NCI-H510A treated with DMSO at 0.1 percent for 48 hours (cell line): ENCODE measurements at regions not wholly inside any gene's neighbourhood (a gene's known extent, or its start where the extent isn't known, plus 50 kb on each side); places are given as distances from the start of the nearest gene placed in this dataset.
"Not testable (repeated sequence)": the region's sequence is repeated elsewhere in the genome, so short reads cannot be mapped to it uniquely, and the experiment has no call there.

ENCODE experiments used
- DNase-seq: peaks from one replicate; lab custom pipeline; 2025; lab: John Stamatoyannopoulos, UW

DNA sequence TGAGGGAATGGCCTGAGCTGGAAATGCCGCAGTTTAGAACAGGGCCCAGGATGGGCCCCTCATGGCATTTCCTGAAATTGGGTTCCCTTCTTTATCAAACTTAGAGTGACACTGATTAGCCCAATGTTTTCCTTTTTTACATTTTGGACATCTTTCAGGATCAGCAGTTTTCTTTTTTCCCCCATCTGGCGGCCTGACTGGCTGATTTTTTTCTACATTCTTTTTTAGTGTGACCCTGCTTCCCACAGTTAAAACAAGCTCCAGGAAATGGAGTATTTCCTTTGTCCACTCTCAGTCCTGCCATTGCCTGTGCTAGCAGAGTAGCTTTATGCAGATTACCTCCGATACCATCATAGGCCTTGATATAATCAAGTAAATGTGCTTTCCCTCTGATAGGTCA lies 185.8 kb upstream of the IGF1 start:
- not testable (repeated sequence) for DNase-seq

DNA sequence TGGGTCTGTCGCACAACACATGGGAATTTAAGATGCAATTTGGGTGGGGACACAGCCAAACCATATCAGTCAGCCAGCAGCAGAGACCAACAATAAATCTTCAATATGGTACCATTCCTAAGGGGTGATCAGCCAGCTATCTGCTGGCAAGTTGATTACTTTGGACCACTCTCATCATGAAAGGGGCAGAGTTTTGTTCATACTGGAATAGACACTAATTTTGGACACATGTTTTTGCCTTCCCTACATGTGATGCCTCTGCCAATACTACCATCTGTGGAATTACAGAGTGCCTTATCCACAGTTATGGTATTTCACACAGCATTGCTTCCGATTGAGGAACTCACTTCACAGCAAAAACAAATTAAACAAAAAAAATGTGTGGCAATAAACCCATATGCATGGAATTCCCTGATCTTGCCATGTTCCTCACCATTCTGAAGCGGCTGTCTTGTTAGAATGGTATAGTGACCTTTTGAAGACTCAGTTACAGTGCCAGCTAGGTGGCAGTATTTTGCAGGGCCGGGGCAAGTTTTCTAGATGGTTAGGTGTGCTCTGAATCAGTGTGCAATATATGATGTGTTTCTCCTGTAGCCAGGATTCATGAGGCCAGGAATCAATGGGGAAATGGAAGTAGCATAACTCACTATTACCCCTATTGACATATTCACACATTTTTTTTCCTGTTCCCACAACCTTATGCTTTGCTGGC lies 179.0 kb upstream of the IGF1 start:
- no peak for DNase-seq

DNA sequence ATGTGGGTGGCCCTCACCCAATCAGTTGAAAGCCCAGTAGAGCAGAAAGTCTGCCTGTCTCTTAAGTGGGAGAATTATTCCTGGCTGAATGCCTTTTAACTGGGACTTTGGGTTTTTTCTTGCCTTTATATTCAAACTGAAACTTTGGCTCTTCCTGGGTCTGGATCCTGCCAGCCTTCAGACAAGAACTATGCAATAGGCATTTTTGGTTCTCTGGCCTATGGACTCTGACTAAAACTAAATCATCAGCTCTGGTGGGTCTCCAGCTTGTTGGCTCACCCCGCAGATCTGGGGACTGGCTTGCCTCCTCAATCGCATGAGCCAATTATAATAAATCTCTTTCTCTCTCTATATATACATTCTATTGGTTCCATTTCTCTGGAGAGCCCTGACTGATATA lies 173.0 kb upstream of the IGF1 start:
- DNase-seq, result no peak

DNA sequence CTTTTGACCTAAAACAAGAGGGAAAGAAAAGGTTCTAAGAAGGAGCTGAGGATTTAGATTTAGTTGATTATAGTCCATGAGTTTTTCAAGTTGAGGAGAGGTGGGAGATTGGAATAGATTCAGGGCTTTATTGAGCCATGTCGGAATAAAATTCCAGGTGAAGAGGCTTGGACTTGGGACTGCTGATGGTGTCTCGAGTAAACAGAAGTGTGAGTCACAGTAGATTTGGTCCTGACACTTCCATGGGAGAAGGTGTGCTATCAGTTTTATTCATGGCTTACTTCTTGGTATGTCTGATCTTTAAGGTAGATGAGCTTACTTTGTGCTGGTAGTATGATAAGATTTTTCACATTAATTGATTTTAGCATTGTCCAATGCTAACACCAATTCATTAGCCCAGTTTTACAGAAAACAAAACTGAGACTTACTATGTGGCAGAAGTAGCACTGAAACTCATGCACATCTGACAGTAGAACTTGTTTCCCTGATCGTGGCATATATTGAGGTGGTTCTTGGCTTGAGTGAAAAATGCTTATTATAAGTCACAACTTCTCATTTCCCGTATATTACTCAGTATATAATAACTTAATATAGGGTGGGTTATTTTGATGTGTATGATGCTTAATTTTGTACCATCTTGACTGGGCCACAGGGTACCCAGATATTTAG lies 172.4 kb upstream of the IGF1 start:
- no peak for DNase-seq

DNA sequence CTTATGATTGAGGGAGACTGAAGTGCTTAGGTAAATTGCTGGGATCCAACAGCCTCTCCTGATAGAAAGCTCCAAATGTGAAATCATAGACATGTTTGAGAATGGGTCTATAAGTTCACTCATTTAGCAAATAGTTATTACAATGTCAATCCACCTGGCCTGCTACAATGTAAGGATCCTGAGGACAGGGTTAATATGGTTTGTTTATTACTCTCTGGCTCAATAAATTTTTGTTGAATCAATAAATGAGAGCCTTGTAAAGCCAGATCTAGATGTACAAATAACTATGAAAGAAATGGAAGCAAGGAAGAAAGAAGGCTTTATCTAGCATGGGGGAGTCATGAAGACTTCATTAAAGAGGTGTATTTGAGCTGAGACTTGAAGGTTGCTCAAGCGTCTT lies 165.6 kb upstream of the IGF1 start:
- no peak for DNase-seq

DNA sequence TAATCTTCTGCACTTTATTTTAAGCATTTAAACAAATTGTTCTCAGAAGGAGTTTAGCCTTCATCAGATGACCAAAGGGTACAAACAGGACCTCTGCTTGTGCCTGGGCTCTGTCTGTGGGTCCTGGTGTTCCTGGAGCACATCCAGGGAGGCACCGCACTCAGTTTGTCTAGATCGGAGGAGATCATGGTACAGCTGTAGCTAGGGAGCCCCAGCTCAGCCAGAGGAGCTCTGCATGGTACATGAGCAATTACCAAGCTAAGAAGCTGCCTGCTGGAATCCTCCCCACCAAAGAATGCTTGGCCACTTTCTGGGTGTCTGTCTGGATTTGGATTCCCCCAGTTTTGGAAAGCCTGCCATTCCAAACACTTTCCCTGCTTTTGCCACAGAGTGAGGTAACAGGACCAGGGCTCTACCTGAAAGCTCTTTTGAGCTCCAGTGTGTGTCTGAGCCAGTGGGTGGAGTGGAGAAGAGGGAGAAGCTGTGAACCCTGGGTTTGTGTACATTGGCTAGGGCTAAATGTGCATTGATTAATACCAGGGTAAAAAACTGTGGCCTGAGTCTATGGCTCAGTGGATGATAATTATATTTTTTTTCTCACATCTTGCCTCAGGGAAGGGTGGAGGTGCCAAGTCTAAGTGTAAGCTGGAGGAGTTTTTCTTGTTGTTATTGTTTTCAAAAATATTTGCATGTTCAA lies 163.7 kb upstream of the IGF1 start:
- no peak for DNase-seq

DNA sequence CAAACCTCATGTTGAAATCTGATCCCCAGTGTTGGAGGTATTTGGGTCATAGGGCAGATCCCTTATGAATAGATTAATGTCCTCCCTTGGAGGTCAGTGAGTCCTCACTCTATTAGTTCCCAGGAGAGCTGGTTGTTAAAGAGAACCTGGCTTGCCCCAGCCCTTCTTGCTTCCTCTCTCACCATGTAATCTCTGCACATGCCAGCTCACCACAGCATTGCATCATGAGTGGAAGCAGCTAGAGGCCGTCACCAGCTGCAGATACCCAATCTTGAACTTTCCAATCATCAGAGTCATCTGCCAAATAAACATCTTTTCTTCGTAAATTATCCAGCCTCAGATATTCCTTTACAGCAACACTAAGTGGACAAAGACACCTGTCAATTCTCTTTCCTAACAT lies 161.8 kb upstream of the IGF1 start:
- DNase-seq, result no peak

DNA sequence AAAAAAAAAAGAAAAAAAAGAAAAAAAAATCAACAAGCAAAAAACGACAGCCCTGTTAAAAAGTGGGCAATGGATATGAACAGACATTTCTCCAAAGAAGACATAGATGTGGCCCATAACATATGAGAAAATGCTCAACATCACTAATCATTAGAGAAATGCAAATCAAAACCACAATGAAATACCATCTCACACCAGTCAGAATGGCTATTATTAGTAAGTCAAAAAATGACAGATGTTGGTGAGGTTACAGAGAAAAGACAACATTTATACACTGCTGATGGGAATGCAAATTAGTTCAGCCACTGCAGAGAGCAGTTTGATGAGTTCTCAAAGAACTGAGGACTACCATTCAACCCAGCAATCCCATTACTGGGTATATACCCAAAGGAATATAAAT lies 160.3 kb upstream of the IGF1 start:
- not testable (repeated sequence) for DNase-seq

DNA sequence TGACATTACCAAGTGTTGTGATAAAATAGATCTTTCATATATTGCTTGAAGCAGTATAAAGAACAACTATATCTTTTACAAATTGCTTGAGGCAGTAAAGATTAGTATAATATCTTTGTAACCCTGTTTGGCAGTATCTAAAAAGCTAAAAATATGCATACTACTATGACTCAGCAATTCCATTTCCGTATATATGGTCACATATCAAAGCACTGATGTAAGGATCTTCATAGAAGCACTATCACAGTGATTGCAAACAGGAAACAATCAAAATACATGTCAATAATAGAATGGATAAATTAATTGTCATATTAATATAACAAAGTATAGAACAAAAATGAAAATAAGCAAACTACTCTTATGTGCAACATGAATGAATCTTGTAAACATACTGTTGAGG lies 158.4 kb upstream of the IGF1 start:
- no peak for DNase-seq

DNA sequence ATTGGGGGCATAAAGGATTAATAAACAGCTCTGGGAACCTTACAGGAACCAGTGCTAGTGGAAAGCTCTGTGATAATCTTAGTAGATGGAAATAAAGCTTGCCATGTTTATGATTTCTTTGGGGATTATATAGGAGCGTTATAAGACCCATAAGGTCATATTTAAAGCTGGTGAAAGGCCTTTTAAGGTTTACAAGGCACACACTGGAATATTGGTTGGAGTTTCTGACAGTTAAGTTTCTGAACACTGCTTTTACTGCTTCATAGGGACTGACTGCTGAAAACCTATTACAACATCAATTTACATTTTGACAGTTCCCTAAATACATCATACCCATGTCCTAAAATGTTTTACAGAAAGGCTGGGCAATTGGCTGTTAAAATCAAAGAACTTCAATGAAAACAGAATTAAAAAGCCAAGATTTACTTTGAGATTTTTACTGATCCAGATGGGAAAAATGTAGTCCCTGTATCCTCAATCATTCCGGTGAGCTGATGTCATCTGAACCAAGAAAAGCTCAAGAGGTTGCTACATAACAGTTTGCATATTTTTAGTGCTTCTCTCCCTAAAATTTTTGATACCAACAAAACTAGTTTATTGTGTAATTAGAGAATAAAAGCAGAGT lies 153.7 kb upstream of the IGF1 start:
- no peak for DNase-seq

DNA sequence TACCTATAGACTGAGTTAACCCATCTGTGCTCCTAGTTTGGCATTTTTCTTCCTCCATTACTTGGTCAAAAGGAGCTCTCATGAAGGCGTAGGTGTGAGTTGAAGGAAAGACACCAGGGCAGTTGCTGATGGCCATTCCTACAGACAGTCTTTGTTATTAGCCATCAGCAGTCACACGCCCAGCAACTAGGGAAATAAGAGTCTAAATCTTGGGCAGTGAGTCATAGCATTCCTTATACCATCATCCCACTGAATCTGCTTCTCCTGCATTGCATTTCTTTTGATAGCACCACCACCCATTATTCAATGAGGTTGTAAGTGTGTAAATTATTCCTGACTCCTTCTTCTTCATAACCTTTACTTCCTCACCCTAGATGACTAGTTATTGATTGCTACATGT lies 150.9 kb upstream of the IGF1 start:
- no peak for DNase-seq

DNA sequence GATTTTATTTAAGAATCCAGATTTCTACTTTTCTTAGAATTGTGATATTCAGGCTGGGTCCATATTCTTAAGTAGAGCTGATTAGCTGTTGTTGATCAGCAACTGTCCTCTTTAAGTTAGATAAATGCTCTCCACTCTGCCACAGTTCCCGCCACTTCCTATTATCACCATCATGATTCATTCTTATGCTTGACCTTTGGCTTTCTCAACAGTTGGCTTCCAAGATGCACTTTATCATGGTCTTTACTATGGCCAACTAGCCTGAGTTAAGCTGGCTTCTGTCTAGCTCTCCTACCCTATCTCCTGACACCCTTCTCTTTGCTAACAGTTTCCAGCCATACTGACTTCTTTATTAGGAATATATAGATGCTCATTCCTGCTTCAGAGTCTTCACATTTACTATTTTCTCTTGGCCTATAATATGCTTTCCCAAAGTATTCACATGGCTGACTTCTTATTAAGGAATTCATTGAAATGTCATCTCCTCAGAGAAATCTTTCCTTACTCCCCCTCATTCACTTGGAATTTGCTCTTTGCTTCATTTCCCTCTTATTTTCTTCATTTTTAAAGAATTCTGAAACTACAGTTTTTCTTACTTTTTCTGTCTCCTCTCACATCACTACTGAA lies 149.0 kb upstream of the IGF1 start:
- no peak for DNase-seq

DNA sequence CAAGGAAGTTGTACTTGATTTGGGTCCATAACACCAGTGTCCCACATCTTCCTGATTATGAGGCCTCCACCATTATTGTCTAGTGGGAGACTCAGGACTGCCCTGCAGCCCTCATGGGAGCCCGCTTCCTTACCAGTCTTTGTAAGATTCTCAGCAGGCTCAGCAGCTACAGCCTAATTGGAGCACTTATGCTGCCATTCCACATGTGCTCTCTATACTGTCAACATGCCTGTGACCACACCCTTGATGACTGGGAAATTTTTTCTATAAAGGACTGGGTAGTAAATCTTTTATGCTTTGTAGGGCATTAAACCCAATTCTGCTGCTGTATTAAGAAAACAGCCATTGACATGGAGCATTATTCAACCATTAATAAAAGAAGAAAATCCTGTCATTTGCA lies 145.5 kb upstream of the IGF1 start:
- no peak for DNase-seq

DNA sequence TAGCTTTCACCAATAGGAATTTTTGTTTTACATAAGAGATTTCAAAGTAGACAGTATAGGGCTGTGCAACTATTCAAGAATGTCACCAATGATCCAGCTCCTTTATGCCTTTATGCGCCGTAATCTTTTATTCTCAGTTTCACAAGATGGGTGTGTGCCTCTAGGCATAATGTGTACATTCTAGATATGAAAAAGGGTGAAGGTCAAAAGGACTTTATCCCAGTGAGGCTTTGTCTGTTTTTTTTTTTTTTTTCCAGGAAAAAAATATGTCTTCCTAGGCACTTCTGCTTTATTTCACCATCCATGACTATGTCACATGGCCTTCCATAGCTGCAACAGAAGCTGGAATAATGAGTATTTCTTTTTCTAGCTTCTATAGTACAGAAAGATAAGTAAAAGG lies 142.3 kb upstream of the IGF1 start:
- DNase-seq, result no peak

DNA sequence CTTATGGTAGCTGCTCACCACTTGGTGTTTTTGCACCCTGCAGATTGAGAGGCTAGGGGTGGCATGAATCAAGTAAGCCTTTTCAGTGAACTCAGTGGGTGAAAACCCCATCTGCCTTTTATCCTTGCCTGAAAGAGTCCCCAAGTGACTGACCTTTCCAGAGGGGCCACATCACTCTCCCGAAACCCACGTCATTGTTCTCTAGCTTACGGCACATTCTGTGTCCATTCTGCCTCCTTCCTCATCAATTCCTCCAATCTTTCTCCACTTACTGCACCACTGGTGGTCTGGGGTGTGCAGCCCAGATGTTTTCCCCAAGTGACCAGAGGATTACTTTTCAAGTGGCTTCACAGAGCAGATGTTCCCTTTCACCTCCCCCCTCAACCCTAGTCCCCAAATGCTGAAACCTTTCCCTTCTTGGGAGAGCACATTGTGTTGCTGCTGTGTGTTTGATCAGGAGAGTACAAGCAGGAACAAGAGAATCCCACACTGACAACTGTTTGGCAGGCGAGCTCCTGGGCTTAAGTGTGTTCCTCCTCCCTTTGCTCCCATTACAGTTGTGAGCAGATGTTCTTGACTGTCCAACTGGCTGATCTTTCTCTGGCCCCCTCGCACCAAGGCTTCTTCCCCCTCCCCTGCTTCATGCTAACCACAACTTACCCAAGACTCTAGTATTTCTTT lies 138.0 kb upstream of the IGF1 start:
- no peak for DNase-seq

DNA sequence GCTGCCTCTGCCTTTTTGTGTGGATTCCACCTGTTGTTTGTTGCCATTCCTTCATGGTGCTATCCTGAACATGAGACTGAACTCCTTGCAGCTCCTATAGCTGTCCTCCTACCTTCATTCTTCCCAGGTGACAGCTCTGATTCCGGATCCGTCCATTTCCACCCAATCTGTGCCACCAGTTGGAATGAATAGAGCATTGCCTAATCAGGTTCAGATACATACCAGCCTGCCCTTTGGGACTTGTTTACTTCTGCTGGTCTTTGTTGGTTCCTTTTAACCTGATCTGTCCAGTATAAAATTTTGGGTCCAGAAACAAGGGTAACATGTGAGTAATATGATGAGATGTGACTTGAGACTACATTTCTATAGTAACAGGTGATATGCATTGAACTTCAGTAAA lies 136.3 kb upstream of the IGF1 start:
- DNase-seq, result no peak

DNA sequence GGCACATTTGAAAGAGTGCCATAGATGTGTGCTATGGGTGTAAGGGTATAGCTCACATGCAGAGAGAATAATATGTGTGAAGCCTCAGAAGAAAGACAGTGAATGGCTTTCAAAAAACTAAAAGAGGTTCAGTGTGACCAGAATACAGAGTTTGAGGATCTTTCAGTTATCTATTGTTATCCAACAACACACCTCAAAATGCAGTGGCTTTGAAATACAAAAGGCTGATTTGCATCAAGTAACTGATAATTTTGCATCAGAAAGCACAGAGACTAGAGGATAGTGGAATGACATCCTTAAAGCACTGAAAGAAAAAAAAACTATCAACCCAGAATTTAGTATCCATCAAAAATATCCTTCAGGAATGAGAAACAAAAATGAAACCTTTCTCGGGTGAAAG lies 131.6 kb upstream of the IGF1 start:
- DNase-seq, result no peak

DNA sequence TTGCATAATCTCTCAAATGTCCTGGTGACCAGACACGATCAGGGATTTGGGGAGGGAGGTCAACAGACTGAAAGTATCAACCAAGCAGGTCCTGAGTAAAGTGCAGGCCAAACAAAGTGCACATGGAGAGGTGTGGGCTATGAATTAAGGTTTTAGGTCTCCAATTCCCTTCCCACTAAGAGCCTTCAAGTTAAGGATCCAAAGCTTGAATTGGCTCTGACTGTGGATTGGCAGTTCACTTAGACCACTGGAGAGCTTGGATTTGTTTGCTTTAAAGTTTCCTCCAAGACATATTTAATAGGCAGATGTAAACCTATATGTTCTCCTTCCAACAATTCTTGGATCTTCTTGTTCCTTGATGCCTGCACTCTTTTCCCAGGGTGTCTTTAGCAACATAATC lies 129.6 kb upstream of the IGF1 start:
- DNase-seq, result no peak

DNA sequence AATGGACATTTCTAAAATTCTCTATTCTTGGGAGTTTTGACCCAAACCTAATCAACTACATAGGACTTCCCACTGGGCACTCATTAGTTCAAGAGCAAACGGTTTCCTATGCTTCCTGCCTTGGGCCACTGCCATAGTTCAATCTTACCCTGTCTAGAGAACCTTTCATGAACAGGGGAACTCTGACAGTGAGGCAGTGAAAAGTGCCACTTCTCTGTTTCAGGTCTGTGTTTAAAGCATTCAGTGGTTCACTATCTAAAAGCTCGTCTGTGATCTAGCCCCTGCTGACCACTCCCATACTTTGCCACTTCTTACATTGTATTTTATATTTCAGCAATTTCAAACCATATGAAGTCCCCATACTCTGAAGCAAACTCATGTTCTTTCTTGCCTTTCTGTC lies 122.7 kb upstream of the IGF1 start:
- no peak for DNase-seq

DNA sequence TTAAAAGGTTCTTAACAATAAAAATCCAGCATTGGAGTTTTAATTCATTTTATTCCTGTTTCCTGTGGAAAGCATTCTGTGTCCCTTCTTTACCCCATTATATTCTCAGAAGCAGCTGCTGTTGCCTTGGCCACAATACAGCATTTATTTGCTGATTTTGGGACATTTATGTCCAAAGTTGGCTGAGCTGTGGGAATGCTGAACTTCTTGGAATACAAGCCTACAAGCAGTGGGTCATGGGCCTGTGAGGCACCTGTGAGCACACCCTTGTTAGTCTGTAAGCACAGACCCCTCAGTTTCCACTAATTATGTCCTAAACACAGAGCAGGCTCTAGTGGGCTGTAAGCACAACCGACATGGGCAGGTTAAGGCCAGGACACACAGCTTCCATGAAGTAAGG lies 122.2 kb upstream of the IGF1 start:
- no peak for DNase-seq

DNA sequence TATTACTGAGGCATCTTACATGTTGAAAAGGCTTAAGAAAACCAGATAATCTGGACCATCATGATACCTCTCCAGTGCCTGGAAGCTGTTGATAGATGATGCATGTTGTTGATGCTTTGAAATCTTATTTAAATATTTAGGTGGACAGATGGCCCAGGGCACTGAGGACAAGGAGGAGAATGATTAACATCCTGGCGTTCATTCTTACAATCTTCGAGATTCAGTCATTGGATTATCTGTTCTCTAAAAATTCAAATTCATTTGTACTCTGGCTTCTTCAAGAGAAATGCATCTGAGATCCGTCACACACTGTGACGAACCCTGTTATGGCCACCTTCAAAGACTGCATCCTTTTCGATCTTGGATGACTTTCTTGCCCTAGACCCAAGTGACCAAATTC lies 121.3 kb upstream of the IGF1 start:
- DNase-seq, result no peak

DNA sequence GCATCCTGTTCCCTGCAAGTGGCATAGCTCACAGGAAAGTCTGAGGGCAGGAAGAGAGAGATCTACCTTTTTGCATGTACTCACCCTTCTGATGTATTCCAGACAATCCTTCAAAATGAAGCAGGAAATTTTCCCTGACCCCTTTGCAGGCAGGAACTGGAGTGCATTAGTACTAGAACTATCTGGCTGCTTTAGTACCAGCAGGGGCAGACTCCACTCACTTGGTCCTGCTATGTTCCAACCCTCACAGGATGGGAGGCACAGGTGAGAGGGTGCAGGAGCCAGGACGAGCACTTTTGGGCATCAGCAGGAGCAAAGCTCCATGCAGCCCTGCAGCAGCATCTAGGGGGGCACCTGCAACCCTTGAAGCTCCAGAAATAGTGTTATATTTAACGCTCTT lies 116.3 kb upstream of the IGF1 start:
- DNase-seq, result no peak
